ENCODE measurements at regions not wholly inside any gene's neighbourhood (a gene's known extent, or its start where the extent isn't known, plus 50 kb on each side); places are given as distances from the start of the nearest gene placed in this dataset.

- no peaks in the 10 kb centered on the region for H3K36me3 ChIP-seq
- no peaks in the 10 kb centered on the region for H3K27me3 ChIP-seq
- no peak overlapping the region for H3K27ac ChIP-seq
- intact Hi-C loops (cut with DNase I) = no loop called here
- H3K9me3 ChIP-seq = no peaks in the 10 kb centered on the region
- no peak for DNase-seq (ENCODE audit: low spot score in 2 of 2)
- no peak overlapping the region for H3K4me3 ChIP-seq
- no peaks in the 10 kb centered on the region for H3K4me1 ChIP-seq
- no peak for TF ChIP-seq CTCF (IDR thresholded peaks at IDR 0.05)
Observed at GRCh38 chr3:102304550-102304949, 130.3 kb upstream of the ZPLD1 start.

GRCh38 chr3:102307442-102307841 is 127.4 kb upstream of the ZPLD1 start:
- no peaks in the 10 kb centered on the region for H3K27me3 ChIP-seq
- intact Hi-C loops (cut with DNase I) = no loop called here
- TF ChIP-seq CTCF (IDR thresholded peaks at IDR 0.05) = no peak
- no peak overlapping the region for H3K4me3 ChIP-seq
- H3K27ac ChIP-seq = no peak overlapping the region
- H3K36me3 ChIP-seq = no peaks in the 10 kb centered on the region
- no peak for DNase-seq (ENCODE audit: low spot score in 2 of 2)
- no peaks in the 10 kb centered on the region for H3K4me1 ChIP-seq
- no peaks in the 10 kb centered on the region for H3K9me3 ChIP-seq

- no peaks in the 10 kb centered on the region for H3K4me1 ChIP-seq
- no peak for TF ChIP-seq CTCF (IDR thresholded peaks at IDR 0.05)
- no peaks in the 10 kb centered on the region for H3K27me3 ChIP-seq
- intact Hi-C loops (cut with DNase I) = no loop called here
- H3K9me3 ChIP-seq = no peaks in the 10 kb centered on the region
- no peak for DNase-seq (ENCODE audit: low spot score in 2 of 2)
- H3K4me3 ChIP-seq = no peak overlapping the region
- no peaks in the 10 kb centered on the region for H3K36me3 ChIP-seq
- no peak overlapping the region for H3K27ac ChIP-seq
Observed at GRCh38 chr3:102329066-102329465, 105.7 kb upstream of the ZPLD1 start.

- Histone ChIP-seq H3K9me3 (no peaks in the 10 kb centered on the region), H3K27ac (no peak overlapping the region), H3K36me3 (no peaks in the 10 kb centered on the region), H3K4me1 (no peaks in the 10 kb centered on the region), H3K4me3 (no peak overlapping the region), H3K27me3 (no peaks in the 10 kb centered on the region)
- TF ChIP-seq CTCF (IDR thresholded peaks at IDR 0.05) = no peak
- no peak for DNase-seq (ENCODE audit: low spot score in 2 of 2)
- intact Hi-C loops (cut with DNase I) = no loop called here
Observed at GRCh38 chr3:102329561-102329960, 105.3 kb upstream of the ZPLD1 start.

- intact Hi-C loops (cut with DNase I) = no loop called here
- Histone ChIP-seq H3K9me3 (no peaks in the 10 kb centered on the region), H3K4me3 (no peak overlapping the region), H3K4me1 (no peaks in the 10 kb centered on the region), H3K27ac (no peak overlapping the region), H3K36me3 (no peaks in the 10 kb centered on the region), H3K27me3 (no peaks in the 10 kb centered on the region)
- no peak for TF ChIP-seq CTCF (IDR thresholded peaks at IDR 0.05)
- no peak for DNase-seq (ENCODE audit: low spot score in 2 of 2)
Observed at GRCh38 chr3:102332205-102332604, 102.6 kb upstream of the ZPLD1 start.

GRCh38 chr3:102332934-102333333 is 101.9 kb upstream of the ZPLD1 start:
- DNase-seq (ENCODE audit: low spot score in 2 of 2) = no peak
- no peak for TF ChIP-seq CTCF (IDR thresholded peaks at IDR 0.05)
- Histone ChIP-seq H3K27me3 (no peaks in the 10 kb centered on the region), H3K9me3 (no peaks in the 10 kb centered on the region), H3K36me3 (no peaks in the 10 kb centered on the region), H3K27ac (no peak overlapping the region), H3K4me1 (no peaks in the 10 kb centered on the region), H3K4me3 (no peak overlapping the region)
- intact Hi-C loops (cut with DNase I) = no loop called here

Measured in ascending aorta (tissue), 2 donors.